ENCODE measurements at regions not wholly inside any gene's neighbourhood (a gene's known extent, or its start where the extent isn't known, plus 50 kb on each side); places are given as distances from the start of the nearest gene placed in this dataset.

DNA sequence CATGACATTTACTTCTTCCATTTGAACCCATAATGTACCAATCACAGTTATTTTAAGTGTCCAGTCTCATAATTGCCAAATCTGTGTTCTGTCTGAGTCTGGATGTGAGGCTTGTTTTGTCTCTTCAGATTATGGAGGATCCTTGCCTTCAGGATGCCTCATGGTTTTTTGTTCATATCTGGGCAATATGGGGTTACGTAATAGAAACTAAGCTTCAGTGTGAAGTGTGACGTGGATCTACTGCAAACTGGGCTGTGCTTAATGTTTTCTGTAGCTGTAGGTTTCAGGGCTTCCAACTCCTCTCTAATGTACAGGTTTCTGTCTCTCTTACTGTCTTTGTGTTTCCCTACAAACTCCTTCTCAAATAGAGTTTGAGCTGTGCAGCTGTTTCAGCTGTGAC, 223.7 kb upstream of the ADARB2 start:
- H3K9me3 Mint-ChIP-seq = peaks cover under 1% of the 10 kb centered on the region
- H3K27ac Mint-ChIP-seq = no peak overlapping the region
- no peak overlapping the region for H3K4me3 Mint-ChIP-seq (ENCODE audit: low read depth)
- DNase-seq (ENCODE audit: low spot score) = no peak
- H3K27me3 Mint-ChIP-seq (ENCODE audit: low read depth) = no peaks in the 10 kb centered on the region
- no peaks in the 10 kb centered on the region for H3K36me3 Mint-ChIP-seq (ENCODE audit: low read depth)
- peaks cover 5% of the 10 kb centered on the region for H3K4me1 Mint-ChIP-seq (ENCODE audit: low read depth)
- intact Hi-C loops (cut with micrococcal nuclease) = no loop called here

DNA sequence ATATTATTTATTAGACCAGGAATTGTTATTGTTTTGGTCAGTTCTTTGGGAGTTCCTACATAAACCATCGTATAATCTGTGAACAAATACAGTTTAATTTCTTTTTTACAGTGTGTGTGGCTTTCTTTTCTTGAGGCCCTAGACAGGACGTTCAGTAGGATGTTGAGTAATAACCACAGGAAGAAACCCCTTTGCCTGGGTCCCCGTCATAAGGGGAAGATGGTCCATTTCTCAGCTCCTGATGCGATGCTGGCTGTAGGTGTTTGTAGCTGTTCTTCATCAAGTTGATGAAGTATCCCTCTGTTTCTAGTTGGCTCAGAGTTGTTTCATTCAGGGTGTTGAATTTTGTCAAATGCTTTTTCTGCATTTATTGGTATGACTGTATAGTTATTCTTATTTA, 219.7 kb upstream of the ADARB2 start:
- Mint-ChIP-seq H3K27me3 (ENCODE audit: low read depth) (no peaks in the 10 kb centered on the region), H3K27ac (no peak overlapping the region), H3K4me3 (ENCODE audit: low read depth) (no peak overlapping the region), H3K9me3 (peaks cover 3% of the 10 kb centered on the region), H3K36me3 (ENCODE audit: low read depth) (no peaks in the 10 kb centered on the region), H3K4me1 (ENCODE audit: low read depth) (peaks cover 7% of the 10 kb centered on the region)
- DNase-seq (ENCODE audit: low spot score) = no peak
- intact Hi-C loops (cut with micrococcal nuclease) = no loop called here

DNA sequence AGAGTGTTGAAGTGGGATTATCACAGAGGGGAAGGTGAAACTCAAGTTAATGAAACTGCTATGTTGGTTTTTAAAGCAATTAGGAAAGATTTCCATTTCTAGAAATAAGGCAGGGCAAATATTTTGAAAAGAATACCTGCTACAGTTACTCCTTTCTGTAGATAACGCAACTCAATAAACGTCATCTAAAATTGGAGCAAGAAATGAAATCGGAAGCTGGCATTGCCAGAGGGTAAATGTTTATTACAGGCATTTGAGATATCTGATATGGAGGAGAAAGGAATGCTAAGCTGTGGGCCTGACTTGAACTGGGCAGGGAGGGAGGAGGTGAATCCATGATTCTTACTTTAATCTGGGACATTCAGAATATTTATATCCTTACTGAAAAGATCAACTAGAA, 217.0 kb upstream of the ADARB2 start:
- H3K4me3 Mint-ChIP-seq (ENCODE audit: low read depth) = no peak overlapping the region
- H3K36me3 Mint-ChIP-seq (ENCODE audit: low read depth) = no peaks in the 10 kb centered on the region

DNA sequence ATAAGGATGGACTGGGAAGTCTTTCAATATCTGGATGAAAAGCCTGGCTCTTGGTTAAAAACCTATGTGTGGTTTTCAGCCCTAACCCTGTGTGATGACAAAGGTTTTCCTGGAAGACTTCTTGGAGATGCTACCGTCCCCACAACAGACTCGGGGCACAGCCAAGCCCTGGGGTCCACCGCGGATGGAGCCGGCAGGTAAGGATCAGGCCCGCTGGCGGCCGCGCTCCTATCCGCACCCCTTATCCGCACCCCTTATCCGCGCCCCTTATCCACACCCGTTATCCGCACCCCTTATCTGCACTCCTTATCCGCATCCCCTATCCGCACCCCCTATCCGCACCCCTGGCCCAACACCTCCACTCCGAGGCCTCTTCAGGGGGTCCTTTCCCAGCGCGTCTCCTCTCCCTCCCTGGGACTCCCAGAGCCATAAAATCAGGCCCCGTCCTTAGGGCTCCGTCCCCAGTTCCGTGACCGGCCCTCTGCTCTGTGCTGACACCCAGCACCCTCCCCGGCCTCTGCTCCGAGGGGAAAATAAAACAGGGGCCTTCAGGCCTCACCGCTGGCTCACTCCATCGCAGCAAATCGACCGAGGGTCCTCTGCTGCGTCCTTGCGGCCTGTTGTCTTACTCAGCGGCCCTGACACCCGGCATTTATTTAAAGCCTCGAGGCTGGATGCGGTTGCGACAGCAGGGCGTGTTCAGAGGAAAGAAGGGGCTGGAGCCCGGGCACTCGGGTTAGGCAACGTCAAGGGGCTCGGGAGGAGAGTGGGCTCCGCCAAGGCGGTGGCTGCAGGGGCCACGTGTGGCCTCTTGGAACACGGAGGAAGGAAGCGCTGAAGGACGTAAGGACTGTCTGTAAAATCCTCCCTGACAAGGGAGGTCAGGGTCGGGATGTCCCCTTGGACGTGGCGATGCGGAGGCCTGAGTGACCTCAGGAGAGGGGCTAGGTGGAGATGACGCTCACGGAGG, 215.1 kb upstream of the ADARB2 start:
- no peaks in the 10 kb centered on the region for H3K36me3 Mint-ChIP-seq (ENCODE audit: low read depth)
- intact Hi-C loops (cut with micrococcal nuclease) = no loop called here
- no peak overlapping the region for H3K27ac Mint-ChIP-seq
- no peaks in the 10 kb centered on the region for H3K27me3 Mint-ChIP-seq (ENCODE audit: low read depth)
- no peak overlapping the region for H3K4me3 Mint-ChIP-seq (ENCODE audit: low read depth)
- no peak for DNase-seq (ENCODE audit: low spot score)
- peaks cover 7% of the 10 kb centered on the region for H3K4me1 Mint-ChIP-seq (ENCODE audit: low read depth)
- peaks cover 3% of the 10 kb centered on the region for H3K9me3 Mint-ChIP-seq

More for the DNA sequence above, 217.0 kb upstream of the ADARB2 start:
- Mint-ChIP-seq H3K4me1 (ENCODE audit: low read depth) (peaks cover 7% of the 10 kb centered on the region), H3K27ac (no peak overlapping the region), H3K9me3 (peaks cover 3% of the 10 kb centered on the region), H3K27me3 (ENCODE audit: low read depth) (no peaks in the 10 kb centered on the region)
- DNase-seq (ENCODE audit: low spot score) = no peak
- intact Hi-C loops (cut with micrococcal nuclease) = no loop called here

DNA sequence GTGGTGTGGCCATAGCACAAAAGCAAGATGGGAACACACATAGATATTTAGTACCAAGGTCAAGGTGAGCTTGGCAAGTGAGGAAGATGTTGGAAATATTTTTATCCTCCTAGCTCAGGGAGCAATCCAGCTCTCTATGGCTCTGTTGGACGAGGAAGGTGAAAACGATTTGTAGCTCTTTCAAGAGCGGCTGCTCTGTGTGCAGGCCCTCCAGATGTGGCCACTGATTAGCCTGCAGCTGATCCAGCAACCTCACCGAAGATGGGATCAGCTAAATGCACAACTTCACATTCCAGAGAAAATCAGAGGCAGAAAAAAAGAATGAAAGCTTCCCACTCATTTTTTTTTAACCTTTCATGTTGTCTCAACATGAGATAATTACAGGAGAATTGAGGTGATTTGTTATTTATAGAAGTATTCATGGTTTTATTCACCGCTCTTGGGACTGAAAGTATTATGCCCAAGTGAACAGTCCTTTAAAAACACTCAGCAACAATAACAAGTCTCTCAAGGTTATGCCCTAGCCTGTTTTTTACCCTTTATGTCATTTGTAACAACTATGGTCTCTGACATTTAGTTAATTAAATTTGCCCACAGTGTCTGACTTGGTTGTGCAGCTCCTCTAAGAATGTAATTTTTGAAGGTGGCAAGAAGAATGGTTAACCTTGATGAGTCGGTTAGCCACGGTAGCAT, 213.6 kb upstream of the ADARB2 start:
- Mint-ChIP-seq H3K27me3 (ENCODE audit: low read depth) (no peaks in the 10 kb centered on the region), H3K4me3 (ENCODE audit: low read depth) (no peak overlapping the region), H3K9me3 (peaks cover 2% of the 10 kb centered on the region), H3K4me1 (ENCODE audit: low read depth) (peaks cover 2% of the 10 kb centered on the region), H3K36me3 (ENCODE audit: low read depth) (no peaks in the 10 kb centered on the region), H3K27ac (no peak overlapping the region)
- no peak for DNase-seq (ENCODE audit: low spot score)
- intact Hi-C loops (cut with micrococcal nuclease) = no loop called here

DNA sequence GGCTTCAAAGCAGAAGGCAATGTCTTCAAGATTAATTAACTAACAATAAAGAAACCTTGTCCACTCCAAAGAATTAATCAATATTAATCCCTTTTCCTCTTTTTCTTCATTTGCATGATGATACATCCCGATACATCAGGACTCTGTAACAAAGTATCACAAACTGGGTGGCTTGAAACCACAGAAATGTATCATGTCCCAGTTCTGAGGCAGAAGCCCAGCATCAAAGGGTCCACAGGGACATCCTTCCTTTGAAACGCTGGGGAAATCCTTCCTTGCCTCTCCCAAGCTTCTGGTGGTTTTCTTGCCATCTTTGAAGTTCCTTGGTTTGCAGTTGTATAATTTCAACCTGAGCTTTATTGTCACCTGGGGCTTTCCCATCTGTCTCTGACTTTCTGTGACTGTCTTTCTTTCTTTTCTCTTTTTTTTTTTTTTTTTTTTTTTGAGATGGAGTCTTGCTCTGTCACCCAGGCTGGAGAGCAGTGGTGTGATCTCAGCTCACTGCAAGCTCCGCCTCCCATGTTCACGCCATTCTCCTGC, 210.2 kb upstream of the ADARB2 start:
- Mint-ChIP-seq H3K36me3 (ENCODE audit: low read depth) (no peaks in the 10 kb centered on the region), H3K4me3 (ENCODE audit: low read depth) (no peak overlapping the region), H3K27me3 (ENCODE audit: low read depth) (no peaks in the 10 kb centered on the region), H3K4me1 (ENCODE audit: low read depth) (peaks cover 5% of the 10 kb centered on the region), H3K9me3 (peaks cover 15% of the 10 kb centered on the region), H3K27ac (no peak overlapping the region)
- no peak for DNase-seq (ENCODE audit: low spot score)
- intact Hi-C loops (cut with micrococcal nuclease) = no loop called here

DNA sequence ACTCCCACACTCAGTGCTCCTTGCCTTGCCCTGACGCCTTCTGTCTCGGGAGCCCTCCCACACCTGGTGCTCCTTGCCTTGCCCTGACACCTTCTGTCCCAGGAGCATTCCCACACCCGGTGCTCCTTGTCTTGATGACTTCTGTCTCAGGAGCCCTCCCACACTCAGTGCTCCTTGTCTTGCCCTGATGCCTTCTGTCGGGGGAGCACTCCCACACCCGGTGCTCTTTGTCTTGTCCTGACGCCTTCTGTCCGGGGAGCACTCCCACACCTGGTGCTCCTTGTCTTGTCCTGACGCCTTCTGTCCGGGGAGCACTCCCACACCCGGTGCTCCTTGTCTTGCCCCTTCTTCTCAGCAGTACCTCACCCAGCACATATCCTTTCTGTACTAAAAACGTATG, 207.2 kb upstream of the ADARB2 start:
- DNase-seq (ENCODE audit: low spot score) = no peak
- Mint-ChIP-seq H3K4me1 (ENCODE audit: low read depth) (peaks cover 10% of the 10 kb centered on the region), H3K36me3 (ENCODE audit: low read depth) (peaks cover 2% of the 10 kb centered on the region), H3K4me3 (ENCODE audit: low read depth) (no peak overlapping the region), H3K9me3 (peaks cover 17% of the 10 kb centered on the region), H3K27me3 (ENCODE audit: low read depth) (no peaks in the 10 kb centered on the region), H3K27ac (no peak overlapping the region)
- intact Hi-C loops (cut with micrococcal nuclease) = no loop called here

DNA sequence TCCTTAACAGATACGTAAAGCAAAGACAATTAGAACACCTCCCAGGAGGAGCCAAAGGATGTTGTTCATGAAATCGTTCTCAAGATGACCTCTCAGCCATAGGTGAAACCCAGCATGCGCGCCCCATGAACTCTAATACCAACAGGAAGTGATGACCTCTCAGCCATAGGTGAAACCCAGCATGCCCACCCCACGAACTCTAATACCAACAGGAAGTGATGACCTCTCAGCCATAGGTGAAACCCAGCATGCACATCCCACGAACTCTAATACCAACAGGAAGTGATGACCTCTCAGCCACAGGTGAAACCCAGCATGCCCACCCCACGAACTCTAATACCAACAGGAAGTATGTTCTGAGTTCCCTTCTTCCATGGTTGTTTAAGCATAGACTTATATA, 205.2 kb upstream of the ADARB2 start:
- Mint-ChIP-seq H3K4me1 (ENCODE audit: low read depth) (peaks cover 21% of the 10 kb centered on the region), H3K27me3 (ENCODE audit: low read depth) (no peaks in the 10 kb centered on the region), H3K36me3 (ENCODE audit: low read depth) (peaks cover 10% of the 10 kb centered on the region), H3K27ac (no peak overlapping the region), H3K4me3 (ENCODE audit: low read depth) (no peak overlapping the region), H3K9me3 (peaks cover 23% of the 10 kb centered on the region)
- no peak for DNase-seq (ENCODE audit: low spot score)
- intact Hi-C loops (cut with micrococcal nuclease) = no loop called here

DNA sequence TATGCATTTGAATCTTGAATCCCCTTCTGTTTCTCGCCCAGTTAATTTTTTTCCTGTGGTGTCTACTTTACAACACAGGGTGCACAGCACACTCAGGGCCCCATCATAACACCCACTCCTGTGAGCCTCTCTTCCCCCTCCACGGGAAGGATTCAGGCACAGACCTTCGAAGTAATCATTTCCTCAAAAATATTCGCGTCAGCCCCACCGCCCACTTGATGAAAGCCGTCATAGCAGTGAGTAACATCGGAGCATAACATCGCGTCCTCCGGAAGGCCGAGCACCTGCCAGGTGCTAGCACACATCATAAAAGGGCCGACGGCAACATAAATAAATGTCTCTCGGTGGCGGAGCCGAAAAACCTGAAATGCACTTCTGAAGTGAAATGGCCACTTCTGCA, 201.7 kb upstream of the ADARB2 start:
- H3K4me3 Mint-ChIP-seq (ENCODE audit: low read depth) = peak overlapping the region; percentile 76
- H3K27me3 Mint-ChIP-seq (ENCODE audit: low read depth) = no peaks in the 10 kb centered on the region
- H3K9me3 Mint-ChIP-seq = peaks cover 15% of the 10 kb centered on the region
- intact Hi-C loops (cut with micrococcal nuclease) = loop anchor here (1.0 to 5.0 kb wide), 2 partner anchors 19 to 98 kb away; no protein-coding TSS in a partner anchor
- peaks cover 21% of the 10 kb centered on the region for H3K4me1 Mint-ChIP-seq (ENCODE audit: low read depth)
- peaks cover 13% of the 10 kb centered on the region for H3K36me3 Mint-ChIP-seq (ENCODE audit: low read depth)
- peak overlapping the region; percentile 97 for H3K27ac Mint-ChIP-seq
- DNase-seq (ENCODE audit: low spot score) = peak; percentile 30

DNA sequence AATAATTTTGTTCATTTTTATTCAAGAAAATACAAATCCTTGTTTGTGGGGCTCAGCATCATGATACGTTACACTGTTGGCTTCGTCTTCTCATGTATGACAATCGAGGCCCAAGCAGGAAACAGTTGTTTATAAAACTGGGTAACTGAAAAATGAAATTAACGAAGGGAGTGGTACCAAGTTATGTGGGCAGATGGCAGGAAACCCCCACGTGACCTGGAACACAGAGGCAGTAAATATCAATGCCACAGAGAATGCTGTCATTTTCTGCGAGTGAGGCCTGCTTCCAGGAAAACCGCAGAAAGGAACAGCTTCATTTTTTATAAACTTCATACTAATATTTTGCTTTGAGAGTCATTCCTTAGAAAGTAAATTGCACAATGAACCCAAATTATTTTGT, 201.0 kb upstream of the ADARB2 start:
- peak; percentile 49 for DNase-seq (ENCODE audit: low spot score)
- Mint-ChIP-seq H3K4me1 (ENCODE audit: low read depth) (peaks cover 20% of the 10 kb centered on the region), H3K27ac (peak overlapping the region; percentile 97), H3K9me3 (peaks cover 12% of the 10 kb centered on the region), H3K27me3 (ENCODE audit: low read depth) (no peaks in the 10 kb centered on the region), H3K4me3 (ENCODE audit: low read depth) (no peak overlapping the region), H3K36me3 (ENCODE audit: low read depth) (peaks cover 13% of the 10 kb centered on the region)
- intact Hi-C loops (cut with micrococcal nuclease) = loop anchor here (5.0 kb wide), 1 partner anchor 99 kb away; no protein-coding TSS in a partner anchor

DNA sequence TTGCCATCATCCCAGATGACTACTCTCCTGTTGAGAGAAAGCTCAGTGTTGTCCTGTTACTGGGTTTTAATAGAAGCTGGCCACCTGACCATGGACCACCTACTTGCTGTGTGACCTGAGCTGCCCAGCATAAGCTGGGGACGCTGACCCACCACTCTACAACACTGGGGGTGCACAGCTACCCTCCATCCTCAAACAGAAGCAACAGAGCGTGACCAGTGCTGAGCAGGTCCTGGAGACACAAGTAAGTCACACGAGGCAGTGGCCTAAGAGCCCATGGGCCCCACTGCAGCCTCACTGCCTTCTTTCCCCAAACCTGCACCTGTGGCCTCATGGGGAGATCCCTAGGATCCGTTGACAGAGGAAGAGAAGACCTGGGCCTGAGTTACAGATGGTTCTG, 198.6 kb upstream of the ADARB2 start:
- DNase-seq (ENCODE audit: low spot score) = no peak
- Mint-ChIP-seq H3K27me3 (ENCODE audit: low read depth) (no peaks in the 10 kb centered on the region), H3K27ac (no peak overlapping the region), H3K4me1 (ENCODE audit: low read depth) (peaks cover 23% of the 10 kb centered on the region), H3K4me3 (ENCODE audit: low read depth) (no peak overlapping the region), H3K9me3 (peaks cover 8% of the 10 kb centered on the region), H3K36me3 (ENCODE audit: low read depth) (peaks cover 13% of the 10 kb centered on the region)
- intact Hi-C loops (cut with micrococcal nuclease) = loop anchor here (5.0 kb wide), 1 partner anchor 101 kb away; no protein-coding TSS in a partner anchor

DNA sequence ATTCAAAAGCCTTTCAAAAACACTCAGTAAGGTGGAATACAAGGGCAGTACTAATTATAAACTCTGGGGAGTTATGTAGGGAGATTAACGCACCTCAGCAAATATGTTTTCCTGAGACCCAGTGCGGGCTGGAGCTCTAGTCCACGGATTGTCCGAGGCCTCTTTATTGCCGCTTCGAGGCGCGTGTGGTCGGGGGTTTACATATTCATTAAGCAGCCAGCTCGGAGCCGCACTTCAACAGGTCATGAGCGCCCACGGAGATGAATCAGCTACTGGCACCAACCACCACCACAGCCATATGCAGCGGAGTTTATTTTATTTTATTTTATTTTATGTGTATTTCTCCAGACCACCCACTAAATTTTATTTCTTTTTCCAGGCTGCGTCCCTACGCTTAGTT, 195.9 kb upstream of the ADARB2 start:
- intact Hi-C loops (cut with micrococcal nuclease) = no loop called here
- H3K4me3 Mint-ChIP-seq (ENCODE audit: low read depth) = no peak overlapping the region

DNA sequence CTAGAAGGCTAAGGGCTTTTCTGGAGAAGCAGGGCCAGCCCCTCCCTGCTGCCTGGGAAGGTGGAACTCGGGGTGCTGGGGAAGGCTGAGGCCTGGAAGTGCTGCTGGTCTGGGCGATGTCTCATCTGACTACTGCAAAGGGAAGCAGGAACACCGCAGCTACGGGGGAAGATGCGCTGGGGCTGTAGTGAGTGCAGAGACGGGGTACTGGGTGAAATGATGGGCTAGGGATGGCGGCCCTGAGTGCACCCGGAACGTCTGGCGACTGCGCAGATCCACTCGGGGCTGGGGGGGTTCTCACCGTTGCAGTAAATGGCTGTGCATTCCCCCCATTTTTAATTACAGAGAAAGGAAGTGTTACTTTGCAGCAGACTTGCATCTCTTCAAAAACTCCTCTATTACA, 195.4 kb upstream of the ADARB2 start:
- no peak for DNase-seq (ENCODE audit: low spot score)
- intact Hi-C loops (cut with micrococcal nuclease) = no loop called here
- H3K27me3 Mint-ChIP-seq (ENCODE audit: low read depth) = no peaks in the 10 kb centered on the region
- H3K4me1 Mint-ChIP-seq (ENCODE audit: low read depth) = peaks cover 10% of the 10 kb centered on the region
- H3K27ac Mint-ChIP-seq = no peak overlapping the region
- H3K4me3 Mint-ChIP-seq (ENCODE audit: low read depth) = peak overlapping the region; percentile 33
- no peaks in the 10 kb centered on the region for H3K9me3 Mint-ChIP-seq
- H3K36me3 Mint-ChIP-seq (ENCODE audit: low read depth) = peaks cover 3% of the 10 kb centered on the region

More for the DNA sequence above, 195.9 kb upstream of the ADARB2 start:
- no peak for DNase-seq (ENCODE audit: low spot score)
- Mint-ChIP-seq H3K27me3 (ENCODE audit: low read depth) (no peaks in the 10 kb centered on the region), H3K27ac (no peak overlapping the region), H3K9me3 (no peaks in the 10 kb centered on the region), H3K4me1 (ENCODE audit: low read depth) (peaks cover 13% of the 10 kb centered on the region), H3K36me3 (ENCODE audit: low read depth) (peaks cover 3% of the 10 kb centered on the region)
